Activated CD4-positive, alpha-beta T cell treated with anti-CD3 and anti-CD28 coated beads, Interleukin-2, amount 10 ng/mL, durations not matched to agents 7 days and 5 days (primary cell): ENCODE measurements at regions not wholly inside any gene's neighbourhood (a gene's known extent, or its start where the extent isn't known, plus 50 kb on each side); places are given as distances from the start of the nearest gene placed in this dataset.
A peak's percentile ranks its signal among the peaks of the same experiment; 100 is the strongest.
"Not testable (repeated sequence)": the region's sequence is repeated elsewhere in the genome, so short reads cannot be mapped to it uniquely, and the experiment has no call there.

Experiments
- CTCF ChIA-PET: fragments of 350-600 bp; sonication (Branson Sonifier 250); formaldehyde crosslinking; loops from one replicate; lab custom pipeline; 2021; ENCODE audit warnings: antibody characterized with exemption; lab: Charles Lee
- POLR2A ChIA-PET: fragments of 350-600 bp; sonication (Branson Sonifier 250); formaldehyde crosslinking; loops from one replicate; lab custom pipeline; 2021; ENCODE audit warnings: antibody characterized with exemption; lab: Charles Lee
- DNase-seq: peaks from one replicate; pipeline ENCODE4 v3.0.0-alpha.2; 2020
- H3K27ac Mint-ChIP-seq: one replicate; pipeline ENCODE4 v1.8.0; 2021; ENCODE audit warnings: mild to moderate bottlenecking, moderate library complexity, mixed read lengths
- H3K27me3 Mint-ChIP-seq: one replicate; pipeline ENCODE4 v1.8.0; 2021; ENCODE audit warnings: mixed read lengths
- H3K36me3 Mint-ChIP-seq: one replicate; pipeline ENCODE4 v1.8.0; 2021; ENCODE audit warnings: low read depth, mixed read lengths
- H3K4me1 Mint-ChIP-seq: one replicate; pipeline ENCODE4 v1.8.0; 2021; ENCODE audit warnings: mixed read lengths
- H3K4me3 Mint-ChIP-seq: one replicate; pipeline ENCODE4 v1.8.0; 2021; ENCODE audit warnings: mild to moderate bottlenecking, moderate library complexity, mixed read lengths
- H3K9me3 Mint-ChIP-seq: one replicate; pipeline ENCODE4 v1.8.0; 2021; ENCODE audit warnings: mixed read lengths

GRCh38 chr4:3374667-3375066, 67.1 kb upstream of the HGFAC start:
- Mint-ChIP-seq H3K36me3 (peaks cover 3% of the 10 kb centered on the region), H3K27me3 (peaks cover 29% of the 10 kb centered on the region), H3K27ac (no peak overlapping the region), H3K9me3 (peaks cover 6% of the 10 kb centered on the region), H3K4me1 (peaks cover 36% of the 10 kb centered on the region), H3K4me3 (no peak overlapping the region)
- ChIA-PET CTCF (no interaction called here), POLR2A (no interaction called here)
- DNase-seq: no peak

DNA sequence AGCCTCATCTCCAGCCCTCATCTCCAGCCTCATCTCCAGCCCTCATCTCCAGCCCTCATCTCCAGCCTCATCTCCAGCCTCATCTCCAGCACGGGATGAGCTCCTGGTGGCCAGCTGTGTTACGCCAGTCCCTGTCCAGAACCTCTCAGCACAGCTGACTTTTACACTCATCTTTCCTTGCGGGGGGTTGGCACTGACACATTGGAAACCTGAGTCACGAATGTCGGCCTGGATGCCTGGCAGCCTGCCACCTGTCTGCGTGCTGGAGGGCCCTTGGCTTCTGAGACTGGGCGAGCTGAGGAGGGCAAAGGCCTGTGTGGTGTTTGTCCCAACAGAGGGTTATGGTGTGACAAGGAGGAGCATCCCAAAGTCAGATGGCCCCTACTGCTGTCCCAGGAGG, 66.1 kb upstream of the HGFAC start:
- peaks cover 10% of the 10 kb centered on the region for H3K9me3 Mint-ChIP-seq
- H3K36me3 Mint-ChIP-seq: peaks cover 6% of the 10 kb centered on the region
- no peak overlapping the region for H3K4me3 Mint-ChIP-seq
- peaks cover 26% of the 10 kb centered on the region for H3K4me1 Mint-ChIP-seq
- CTCF ChIA-PET: no interaction called here
- H3K27me3 Mint-ChIP-seq: peaks cover 20% of the 10 kb centered on the region
- POLR2A ChIA-PET: no interaction called here
- no peak overlapping the region for H3K27ac Mint-ChIP-seq
- no peak for DNase-seq

DNA sequence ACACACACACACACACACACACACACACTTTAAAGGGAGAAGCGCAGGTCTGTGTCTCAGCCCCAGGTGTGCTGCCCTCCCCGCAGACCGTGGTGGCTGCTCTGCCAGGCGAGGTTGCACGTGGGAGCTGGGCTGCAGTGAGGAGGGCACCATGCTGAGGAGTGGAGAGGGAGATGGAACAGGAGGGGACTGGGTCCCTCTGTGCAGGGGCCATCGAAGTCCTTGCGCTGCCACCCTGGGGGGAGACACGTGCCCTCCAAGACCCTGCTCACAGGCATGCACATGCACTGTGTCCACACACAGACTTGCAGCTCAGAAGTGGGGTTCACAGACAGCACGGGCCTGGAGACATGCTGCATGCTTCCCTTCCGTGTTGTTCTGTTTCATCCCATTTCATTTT, 65.5 kb upstream of the HGFAC start:
- Mint-ChIP-seq H3K36me3 (peaks cover 8% of the 10 kb centered on the region), H3K9me3 (peaks cover 16% of the 10 kb centered on the region), H3K27ac (no peak overlapping the region), H3K4me1 (peaks cover 21% of the 10 kb centered on the region), H3K4me3 (no peak overlapping the region), H3K27me3 (peaks cover 15% of the 10 kb centered on the region)
- ChIA-PET POLR2A (no interaction called here), CTCF (no interaction called here)
- no peak for DNase-seq

GRCh38 chr4:3377557-3377956, 64.2 kb upstream of the HGFAC start:
- ChIA-PET CTCF (no interaction called here), POLR2A (no interaction called here)
- Mint-ChIP-seq H3K36me3 (peaks cover 8% of the 10 kb centered on the region), H3K27ac (no peak overlapping the region), H3K9me3 (peaks cover 18% of the 10 kb centered on the region), H3K4me1 (peaks cover 13% of the 10 kb centered on the region), H3K4me3 (no peak overlapping the region), H3K27me3 (peaks cover 5% of the 10 kb centered on the region)
- DNase-seq: no peak

- H3K36me3 Mint-ChIP-seq, H3K27me3 Mint-ChIP-seq, H3K4me1 Mint-ChIP-seq, POLR2A ChIA-PET, H3K4me3 Mint-ChIP-seq, CTCF ChIA-PET, DNase-seq, H3K27ac Mint-ChIP-seq: not testable (repeated sequence)
- H3K9me3 Mint-ChIP-seq: peaks cover 18% of the 10 kb centered on the region
Observed at GRCh38 chr4:3380336-3380735, 61.4 kb upstream of the HGFAC start.

DNA sequence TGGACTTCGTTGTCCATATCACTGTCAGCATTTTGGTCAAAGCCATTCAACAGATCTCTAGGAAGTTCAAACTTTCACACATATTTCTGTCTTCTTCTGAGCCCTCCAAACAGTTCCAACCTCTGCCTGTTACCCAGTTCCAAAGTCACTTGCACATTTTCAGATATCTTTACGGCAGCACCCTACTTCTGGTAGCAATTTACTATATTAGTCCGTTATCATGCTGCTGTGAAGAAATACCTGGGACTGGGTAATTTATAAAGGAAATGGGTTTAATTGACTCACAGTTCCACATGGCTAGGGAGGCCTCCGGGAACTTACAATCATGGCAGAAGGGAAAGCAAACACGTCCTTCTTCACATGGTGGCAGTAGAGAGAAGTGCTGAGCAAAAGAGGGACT, 60.6 kb upstream of the HGFAC start:
- H3K36me3 Mint-ChIP-seq, H3K4me3 Mint-ChIP-seq, H3K27ac Mint-ChIP-seq, DNase-seq, H3K27me3 Mint-ChIP-seq, POLR2A ChIA-PET, CTCF ChIA-PET: not testable (repeated sequence)
- Mint-ChIP-seq H3K4me1 (peaks cover 14% of the 10 kb centered on the region), H3K9me3 (peaks cover 18% of the 10 kb centered on the region)

DNA sequence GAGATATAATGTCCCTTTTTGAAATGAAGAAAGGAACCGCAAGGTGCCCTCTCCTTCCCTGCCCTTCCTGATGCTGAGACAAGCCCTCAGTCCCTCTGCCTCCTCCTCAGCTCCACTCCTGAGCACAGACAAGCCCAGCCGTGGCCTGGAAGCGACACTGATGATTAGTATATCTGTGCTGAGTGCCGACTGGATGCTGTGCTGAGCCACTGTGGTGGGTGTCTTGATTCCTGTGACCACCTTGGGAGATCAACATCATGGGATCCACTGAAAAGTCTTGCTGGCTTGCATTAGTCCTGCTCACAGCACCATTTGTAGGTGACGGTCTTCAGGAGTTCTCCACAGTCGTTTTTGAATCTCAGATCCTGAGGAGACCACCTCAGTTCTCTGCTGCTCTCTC, 59.5 kb upstream of the HGFAC start:
- H3K4me1 Mint-ChIP-seq: peaks cover 17% of the 10 kb centered on the region
- H3K27me3 Mint-ChIP-seq: peaks cover under 1% of the 10 kb centered on the region
- no peak overlapping the region for H3K27ac Mint-ChIP-seq
- no peak for DNase-seq
- no peak overlapping the region for H3K4me3 Mint-ChIP-seq
- H3K9me3 Mint-ChIP-seq: peaks cover 18% of the 10 kb centered on the region
- H3K36me3 Mint-ChIP-seq: peaks cover 8% of the 10 kb centered on the region
- POLR2A ChIA-PET: no interaction called here
- CTCF ChIA-PET: no interaction called here

GRCh38 chr4:3384391-3384770, 57.4 kb upstream of the HGFAC start:
- POLR2A ChIA-PET: interaction anchor here (0.6 kb wide), 1 partner anchor 285 kb away, joined by 5 read pairs; no protein-coding TSS in a partner anchor
- H3K4me1 Mint-ChIP-seq: peaks cover 29% of the 10 kb centered on the region
- no peak overlapping the region for H3K4me3 Mint-ChIP-seq
- DNase-seq: no peak
- no peak overlapping the region for H3K27ac Mint-ChIP-seq
- H3K36me3 Mint-ChIP-seq: peaks cover 6% of the 10 kb centered on the region
- CTCF ChIA-PET: interaction anchor here (0.7 kb wide), 1 partner anchor 19 kb away, joined by 3 read pairs; no protein-coding TSS in a partner anchor
- peaks cover 14% of the 10 kb centered on the region for H3K9me3 Mint-ChIP-seq
- H3K27me3 Mint-ChIP-seq: peaks cover 2% of the 10 kb centered on the region

GRCh38 chr4:3384771-3385710, 56.7 kb upstream of the HGFAC start:
- ChIA-PET POLR2A (interaction anchor here (0.6 kb wide), 1 partner anchor 284 kb away, joined by 5 read pairs; no protein-coding TSS in a partner anchor), CTCF (interaction anchor here (0.7 kb wide), 1 partner anchor 19 kb away, joined by 3 read pairs; no protein-coding TSS in a partner anchor)
- peaks cover 29% of the 10 kb centered on the region for H3K4me1 Mint-ChIP-seq
- H3K27me3 Mint-ChIP-seq: peaks cover 2% of the 10 kb centered on the region
- H3K4me3 Mint-ChIP-seq: no peak overlapping the region
- peak overlapping the region; percentile 57 for H3K27ac Mint-ChIP-seq
- peaks cover 3% of the 10 kb centered on the region for H3K36me3 Mint-ChIP-seq
- no peak for DNase-seq
- peaks cover 8% of the 10 kb centered on the region for H3K9me3 Mint-ChIP-seq

GRCh38 chr4:3385711-3386420, 55.9 kb upstream of the HGFAC start:
- no peak for DNase-seq
- Mint-ChIP-seq H3K36me3 (peaks cover 1% of the 10 kb centered on the region), H3K4me1 (peaks cover 29% of the 10 kb centered on the region), H3K27ac (peak overlapping the region; percentile 57), H3K4me3 (no peak overlapping the region), H3K27me3 (peaks cover 2% of the 10 kb centered on the region), H3K9me3 (peaks cover 6% of the 10 kb centered on the region)
- ChIA-PET POLR2A (no interaction called here), CTCF (interaction anchor here (1.2 kb wide), 1 partner anchor 20 kb away, joined by 3 read pairs; no protein-coding TSS in a partner anchor)

DNA sequence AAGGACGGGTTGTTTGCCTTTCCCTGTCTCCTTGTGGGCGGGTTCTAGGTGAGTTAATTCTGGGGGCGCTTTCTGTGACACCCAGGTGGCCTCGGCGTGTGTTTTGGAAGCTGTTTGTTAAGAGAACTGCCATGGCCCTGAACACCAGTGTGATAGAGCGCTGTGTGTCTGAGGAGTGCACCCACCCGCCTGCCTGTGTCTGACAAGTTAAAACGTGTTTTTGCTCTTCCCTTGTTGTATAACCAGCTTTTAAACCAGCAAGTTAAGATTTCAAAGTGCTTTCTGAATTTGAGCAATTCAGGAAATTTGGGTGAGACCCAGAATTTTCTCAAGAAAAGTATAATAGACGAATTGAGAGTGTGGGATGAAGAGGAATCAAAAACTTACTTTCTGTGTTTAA, 55.2 kb upstream of the HGFAC start:
- Mint-ChIP-seq H3K9me3 (no peaks in the 10 kb centered on the region), H3K27ac (no peak overlapping the region), H3K4me1 (peaks cover 29% of the 10 kb centered on the region), H3K27me3 (peaks cover 2% of the 10 kb centered on the region), H3K36me3 (no peaks in the 10 kb centered on the region), H3K4me3 (no peak overlapping the region)
- CTCF ChIA-PET: interaction anchor here (1.2 kb wide), 1 partner anchor 20 kb away, joined by 3 read pairs; no protein-coding TSS in a partner anchor
- POLR2A ChIA-PET: no interaction called here
- no peak for DNase-seq

DNA sequence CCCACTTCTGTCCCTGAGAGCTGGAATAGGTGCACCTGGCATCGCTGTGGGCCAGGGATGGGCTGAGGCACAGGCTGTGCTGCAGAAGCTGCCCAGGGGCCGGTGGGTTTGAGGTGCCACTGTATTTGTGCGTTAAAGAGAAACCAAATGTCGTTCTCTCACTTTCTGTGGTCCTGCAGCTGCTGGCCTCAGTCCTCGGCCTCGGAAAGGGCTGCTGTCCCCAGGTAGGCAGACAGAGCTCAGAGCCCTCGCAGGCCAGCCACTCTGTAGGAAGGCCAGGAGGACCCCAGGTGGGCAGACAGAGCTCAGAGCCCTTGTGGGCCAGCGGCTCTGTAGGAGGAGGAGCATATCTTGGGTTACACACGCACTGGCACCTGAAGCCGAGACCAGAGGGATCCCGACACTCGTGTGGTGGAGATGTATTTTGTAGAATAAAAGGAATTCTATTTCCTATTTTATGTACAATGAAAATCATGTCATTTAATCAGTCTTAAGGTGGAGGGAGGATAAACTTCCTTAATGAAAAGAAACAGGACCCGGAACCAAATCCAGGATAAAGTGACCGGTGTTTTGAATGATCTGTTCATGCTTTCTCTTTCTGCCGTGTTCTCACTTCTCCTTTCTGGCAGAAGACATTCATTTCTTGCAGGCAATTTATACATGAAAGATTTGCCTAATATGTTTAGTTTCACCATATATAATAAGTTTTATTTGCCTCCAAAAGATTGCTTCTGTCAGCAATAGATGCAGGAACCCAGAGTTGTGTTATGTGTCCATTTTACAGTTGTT, 54.4 kb upstream of the HGFAC start:
- ChIA-PET POLR2A (no interaction called here), CTCF (interaction anchor here (1.2 to 1.5 kb wide), 2 partner anchors 18 to 21 kb away, joined by 3 to 4 read pairs; no protein-coding TSS in a partner anchor)
- no peak for DNase-seq
- Mint-ChIP-seq H3K4me3 (no peak overlapping the region), H3K9me3 (no peaks in the 10 kb centered on the region), H3K27ac (no peak overlapping the region), H3K36me3 (no peaks in the 10 kb centered on the region), H3K27me3 (peaks cover 2% of the 10 kb centered on the region), H3K4me1 (peaks cover 29% of the 10 kb centered on the region)
